ENCODE measurements at regions not wholly inside any gene's neighbourhood (a gene's known extent, or its start where the extent isn't known, plus 50 kb on each side); places are given as distances from the start of the nearest gene placed in this dataset.

DNA sequence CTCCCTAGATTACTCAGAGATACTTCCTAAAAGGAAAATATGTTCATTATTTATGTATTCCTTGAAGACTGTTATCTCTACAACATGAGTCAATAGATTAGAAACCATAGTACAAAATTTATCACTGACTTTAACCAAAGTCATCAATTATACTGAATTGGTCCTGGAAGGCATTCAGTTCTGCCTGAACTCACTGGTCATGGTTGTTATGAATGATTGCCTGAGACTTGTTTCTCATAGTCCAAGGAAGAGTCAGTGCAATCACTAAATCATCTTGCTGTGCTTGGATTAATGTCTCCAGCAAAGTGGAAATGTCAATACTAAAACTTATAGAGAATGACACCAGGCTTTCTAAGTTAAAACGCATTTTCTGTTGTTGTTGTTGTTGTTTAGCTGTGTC is 878.6 kb upstream of the MANEA start:
- TF ChIP-seq SIN3A (IDR thresholded peaks at IDR 0.05; ENCODE audit: low read depth), result no peak
- TF ChIP-seq POLR2AphosphoS5 (IDR thresholded peaks at IDR 0.05; ENCODE audit: low read depth, low read length), result no peak
- TF ChIP-seq CTCF (IDR thresholded peaks at IDR 0.05 in 2 of 3, conservative IDR thresholded peaks at IDR 0.05 in 1 of 3; ENCODE audit: borderline replicate concordance in 1 of 3, insufficient read depth in 1 of 3, low read depth in 2 of 3, low read length in 2 of 3), result no peak
- TF ChIP-seq FOSL1 (IDR thresholded peaks at IDR 0.05; ENCODE audit: low read depth), result no peak
- TF ChIP-seq, protein P1, sequence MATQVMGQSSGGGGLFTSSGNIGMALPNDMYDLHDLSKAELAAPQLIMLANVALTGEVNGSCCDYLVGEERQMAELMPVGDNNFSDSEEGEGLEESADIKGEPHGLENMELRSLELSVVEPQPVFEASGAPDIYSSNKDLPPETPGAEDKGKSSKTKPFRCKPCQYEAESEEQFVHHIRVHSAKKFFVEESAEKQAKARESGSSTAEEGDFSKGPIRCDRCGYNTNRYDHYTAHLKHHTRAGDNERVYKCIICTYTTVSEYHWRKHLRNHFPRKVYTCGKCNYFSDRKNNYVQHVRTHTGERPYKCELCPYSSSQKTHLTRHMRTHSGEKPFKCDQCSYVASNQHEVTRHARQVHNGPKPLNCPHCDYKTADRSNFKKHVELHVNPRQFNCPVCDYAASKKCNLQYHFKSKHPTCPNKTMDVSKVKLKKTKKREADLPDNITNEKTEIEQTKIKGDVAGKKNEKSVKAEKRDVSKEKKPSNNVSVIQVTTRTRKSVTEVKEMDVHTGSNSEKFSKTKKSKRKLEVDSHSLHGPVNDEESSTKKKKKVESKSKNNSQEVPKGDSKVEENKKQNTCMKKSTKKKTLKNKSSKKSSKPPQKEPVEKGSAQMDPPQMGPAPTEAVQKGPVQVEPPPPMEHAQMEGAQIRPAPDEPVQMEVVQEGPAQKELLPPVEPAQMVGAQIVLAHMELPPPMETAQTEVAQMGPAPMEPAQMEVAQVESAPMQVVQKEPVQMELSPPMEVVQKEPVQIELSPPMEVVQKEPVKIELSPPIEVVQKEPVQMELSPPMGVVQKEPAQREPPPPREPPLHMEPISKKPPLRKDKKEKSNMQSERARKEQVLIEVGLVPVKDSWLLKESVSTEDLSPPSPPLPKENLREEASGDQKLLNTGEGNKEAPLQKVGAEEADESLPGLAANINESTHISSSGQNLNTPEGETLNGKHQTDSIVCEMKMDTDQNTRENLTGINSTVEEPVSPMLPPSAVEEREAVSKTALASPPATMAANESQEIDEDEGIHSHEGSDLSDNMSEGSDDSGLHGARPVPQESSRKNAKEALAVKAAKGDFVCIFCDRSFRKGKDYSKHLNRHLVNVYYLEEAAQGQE (IDR thresholded peaks at IDR 0.05; ENCODE audit: low read depth), result no peak
- no peak for TF ChIP-seq POLR2A (IDR thresholded peaks at IDR 0.05; ENCODE audit: borderline replicate concordance, extremely low read depth, insufficient read depth, insufficient read length)
- no peak for TF ChIP-seq EZH2phosphoT487 (IDR thresholded peaks at IDR 0.05; ENCODE audit: borderline replicate concordance)
- TF ChIP-seq RAD21 (IDR thresholded peaks at IDR 0.05; ENCODE audit: low read depth), result no peak
- no peak for TF ChIP-seq ELF1 (IDR thresholded peaks at IDR 0.05; ENCODE audit: borderline replicate concordance, low read depth)
- TF ChIP-seq EZH2 (IDR thresholded peaks at IDR 0.05), result no peak
- TF ChIP-seq ZNF274 (IDR thresholded peaks at IDR 0.05; ENCODE audit: low read depth, low read length), result no peak

Data from HCT116 (cell line).